HG03521 (cell line): ENCODE measurements at regions not wholly inside any gene's neighbourhood (a gene's known extent, or its start where the extent isn't known, plus 50 kb on each side); places are given as distances from the start of the nearest gene placed in this dataset.
"Not testable (repeated sequence)": the region's sequence is repeated elsewhere in the genome, so short reads cannot be mapped to it uniquely, and the experiment has no call there.

Experiments used
- ATAC-seq: cut with Tn5 transposase; IDR thresholded peaks from one replicate; pipeline ENCODE4 v1.9.1; 2021; ENCODE audit warnings: mild to moderate bottlenecking, moderate library complexity; ENCODE audit not compliant: unreplicated experiment

DNA sequence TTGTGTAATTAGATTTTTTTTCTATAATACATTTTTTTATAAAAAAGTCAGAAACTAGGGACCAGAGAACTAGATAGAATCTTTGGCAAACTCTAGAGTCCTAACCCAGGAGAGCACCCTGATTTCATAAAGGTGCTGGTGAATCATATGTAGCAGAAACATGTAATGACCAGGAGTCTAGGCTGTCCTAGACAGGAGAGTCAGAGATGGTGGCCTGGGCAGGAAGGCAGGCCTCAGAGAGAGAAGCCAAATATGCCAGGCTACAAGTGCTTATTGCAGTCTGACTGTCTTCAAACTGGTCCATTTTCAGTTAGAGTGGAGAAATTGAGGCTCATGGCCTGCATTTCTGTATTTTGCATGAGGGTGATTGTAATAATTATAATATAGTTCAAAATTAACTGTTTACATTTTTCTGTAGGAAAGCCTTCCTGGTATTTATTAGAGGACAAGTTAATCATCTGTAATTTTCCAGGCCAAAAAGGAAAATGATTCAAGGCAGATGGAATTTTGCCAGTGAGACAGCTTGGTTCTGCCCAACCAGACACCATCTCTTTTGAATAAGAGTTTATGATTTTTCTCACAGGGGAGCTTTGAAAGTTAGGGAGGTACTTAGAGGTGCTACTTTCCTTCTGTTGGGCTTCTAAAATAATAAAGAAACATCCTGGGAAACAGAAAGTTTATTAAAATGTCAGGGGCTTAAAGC lies 129.8 kb downstream of the S1PR1 start:
- ATAC-seq, result no peak

DNA sequence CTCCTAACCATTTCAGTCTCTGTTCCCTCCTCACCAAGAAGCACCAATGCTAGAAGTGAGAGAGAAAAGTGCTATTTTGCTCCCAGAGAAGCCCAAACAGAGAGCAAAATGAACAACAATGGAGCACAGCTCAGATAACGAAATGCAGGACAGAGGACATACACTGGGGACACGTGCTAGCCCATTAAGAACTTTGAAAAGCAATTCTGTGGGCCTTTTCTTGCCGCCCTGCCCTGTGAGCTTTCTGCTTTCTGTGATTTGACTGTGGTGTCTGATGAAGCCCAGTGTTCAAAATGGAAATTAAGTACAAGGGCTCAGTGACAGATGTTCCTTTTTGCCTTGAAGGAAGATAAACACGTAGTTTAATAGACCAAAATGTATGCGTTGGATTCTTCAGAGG lies 130.8 kb downstream of the S1PR1 start:
- no peak for ATAC-seq

DNA sequence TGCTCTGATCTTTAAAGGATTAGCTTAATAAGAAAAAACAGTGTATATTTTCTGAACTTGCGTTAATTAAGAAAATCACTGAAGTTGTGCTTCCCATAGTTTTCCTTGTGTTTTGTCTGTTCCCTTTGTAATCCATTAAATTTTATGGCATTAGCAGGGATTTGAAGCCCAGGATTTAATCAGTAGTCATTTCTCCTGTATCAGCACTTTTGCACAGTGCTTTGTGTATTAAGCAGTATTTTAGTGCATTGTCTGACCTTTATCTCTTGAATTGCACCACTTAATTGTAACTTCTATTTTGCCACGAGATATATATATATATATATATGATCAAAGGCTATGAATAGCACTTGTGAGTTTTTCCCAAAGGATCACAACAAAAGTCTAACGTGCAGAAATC lies 133.7 kb downstream of the S1PR1 start:
- ATAC-seq, result no peak

DNA sequence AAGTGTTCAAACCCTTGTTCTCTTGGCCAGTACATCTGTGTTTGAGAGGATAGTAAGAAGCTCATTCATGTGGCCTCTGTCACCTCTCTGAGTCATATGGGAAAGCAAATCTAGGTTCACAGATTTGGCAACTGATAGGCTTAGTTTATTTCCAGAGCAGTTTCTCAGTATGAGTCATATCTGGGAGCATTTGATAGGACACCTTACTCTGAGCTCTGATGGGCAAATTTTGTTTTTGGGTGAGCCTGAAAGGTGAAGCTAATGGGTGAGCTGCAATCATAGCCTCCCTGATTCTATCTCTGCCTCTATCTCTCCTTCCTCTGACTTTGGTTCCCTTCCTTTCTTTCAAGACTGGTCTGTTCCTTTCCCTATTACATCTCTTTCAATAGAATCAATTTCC lies 134.4 kb downstream of the S1PR1 start:
- peak; percentile 91 for ATAC-seq

DNA sequence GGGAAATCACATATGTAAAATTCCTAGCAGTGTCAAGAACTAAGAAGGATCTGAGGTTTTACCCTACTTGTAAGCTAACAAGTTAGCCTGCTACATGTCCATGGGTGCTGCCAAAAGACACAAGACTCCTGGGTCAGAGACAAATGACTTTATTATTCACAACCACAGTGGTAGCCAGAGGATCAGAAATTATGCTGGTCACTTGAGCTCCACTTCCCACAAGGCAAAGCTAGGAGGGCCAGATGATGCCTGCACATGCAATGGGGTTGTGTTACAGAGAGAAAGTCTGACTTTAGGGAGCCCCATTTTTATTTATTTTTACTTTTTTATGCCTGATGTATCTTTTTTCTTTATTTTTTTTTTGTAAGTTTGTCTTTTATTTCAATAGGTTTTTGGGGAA lies 136.8 kb downstream of the S1PR1 start:
- no peak for ATAC-seq

DNA sequence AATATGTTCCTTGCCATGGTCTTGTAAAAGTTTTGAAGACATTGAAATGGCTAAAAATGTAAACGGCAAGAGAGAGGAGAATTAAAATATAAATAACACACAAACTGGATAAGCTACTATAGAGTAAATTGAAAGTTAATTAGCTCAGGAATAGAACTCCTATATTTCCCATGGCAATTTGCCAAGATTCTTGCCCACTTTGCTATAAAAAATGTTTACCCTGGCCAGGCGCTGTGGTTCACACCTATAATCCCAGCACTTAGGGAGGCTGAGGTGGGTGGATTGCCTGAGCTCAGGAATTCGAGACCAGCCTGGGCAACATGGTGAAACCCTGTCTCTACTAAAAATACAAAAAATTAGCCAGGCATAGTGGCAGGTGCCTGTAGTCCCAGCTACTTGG lies 138.6 kb downstream of the S1PR1 start:
- ATAC-seq, result not testable (repeated sequence)

DNA sequence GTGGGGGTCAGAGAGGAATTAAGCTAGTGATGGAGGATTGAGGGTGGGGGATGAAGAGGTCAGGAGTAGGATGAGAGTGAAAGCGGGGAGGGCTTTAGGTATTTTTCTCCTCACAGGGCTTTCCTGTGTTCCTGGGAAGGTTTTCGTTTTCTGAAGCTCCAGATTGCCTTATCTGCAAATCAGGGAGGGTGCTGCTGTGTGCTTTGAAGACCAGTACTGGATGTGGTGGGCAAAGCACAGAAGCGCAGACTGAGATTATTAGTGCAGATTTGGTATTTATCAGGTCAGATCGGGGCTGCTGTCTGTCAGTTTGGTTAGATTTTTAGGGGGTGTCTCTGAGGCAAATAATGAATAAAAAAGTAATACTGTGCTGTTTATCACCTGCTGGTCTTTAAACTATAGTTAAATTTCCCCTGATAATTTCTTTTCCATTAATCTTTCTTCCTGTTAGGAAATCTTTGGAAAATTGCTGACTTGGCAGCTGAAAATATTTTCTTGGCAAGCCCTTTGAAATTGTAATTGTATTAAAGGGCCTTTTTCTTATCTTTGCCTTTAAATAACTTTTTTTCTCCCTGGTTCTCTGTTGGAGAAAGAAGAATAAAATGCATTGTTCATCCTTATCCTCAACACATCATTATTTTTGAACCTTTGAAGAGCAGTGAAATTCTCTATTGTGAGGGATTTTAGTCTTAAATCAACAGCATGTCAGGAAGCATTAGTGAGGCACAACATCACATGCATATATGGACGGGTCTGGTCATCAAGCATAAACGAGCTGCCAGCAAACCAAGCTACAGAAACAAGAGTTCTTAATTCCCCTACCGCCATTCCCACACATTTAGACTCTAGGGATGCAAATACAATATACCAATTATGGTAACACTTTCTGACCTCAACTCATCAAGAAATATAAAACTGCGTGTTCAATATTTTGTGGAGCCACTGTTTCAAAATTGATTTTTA lies 139.6 kb downstream of the S1PR1 start:
- no peak for ATAC-seq

DNA sequence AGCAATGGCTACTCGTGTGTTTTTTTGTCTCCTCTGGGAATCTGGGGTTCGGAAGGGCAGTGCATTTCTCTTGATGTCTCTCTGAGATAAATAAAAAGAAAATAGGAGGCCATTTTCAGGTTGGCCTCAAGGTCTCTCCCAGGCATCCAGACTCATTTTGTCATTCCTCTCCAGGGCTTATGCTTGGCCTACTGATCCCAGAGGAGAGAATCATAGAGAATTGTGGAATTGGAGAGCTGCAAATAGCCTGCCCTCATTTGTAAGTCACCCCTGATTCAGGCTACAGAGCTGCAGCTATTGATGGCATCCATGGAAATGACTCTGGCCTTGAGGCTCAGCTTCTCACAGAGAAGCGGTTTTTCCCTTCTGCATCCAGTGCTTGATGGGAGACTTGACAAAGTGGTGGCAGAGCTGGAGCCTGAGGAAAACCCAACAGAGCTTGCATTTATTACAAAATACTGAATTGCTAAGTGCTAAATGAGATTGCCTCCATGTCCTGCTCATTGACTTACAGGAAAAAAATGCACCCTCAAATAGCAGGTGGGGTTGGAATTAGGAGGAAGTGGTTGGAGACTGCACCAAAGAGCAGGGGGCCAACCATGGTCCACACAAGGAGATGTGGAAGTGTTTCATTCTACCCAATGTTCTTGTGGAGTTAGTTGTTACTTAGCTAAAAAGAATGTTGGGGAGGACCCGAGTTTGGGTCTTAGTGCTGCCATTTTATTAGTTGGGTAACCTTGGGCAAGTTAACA lies 140.4 kb downstream of the S1PR1 start:
- no peak for ATAC-seq

DNA sequence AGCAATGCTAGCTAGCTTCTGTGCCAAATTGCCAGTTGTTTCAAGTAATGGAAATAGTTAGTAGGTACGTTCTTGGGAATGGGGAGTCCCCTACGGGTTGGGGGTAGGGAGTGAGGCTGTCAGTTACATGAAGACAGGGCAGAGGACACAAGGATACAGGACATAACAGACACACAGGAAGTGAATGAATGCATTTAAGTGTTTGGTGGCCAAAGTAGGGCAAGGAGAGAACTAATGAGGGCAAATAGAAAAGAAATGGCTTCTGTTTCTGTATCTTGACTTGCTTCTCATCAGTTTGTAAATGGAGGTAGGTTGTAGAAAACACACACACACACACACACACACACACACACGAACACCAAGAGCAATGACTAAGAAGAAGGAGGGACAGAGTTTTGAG lies 142.2 kb downstream of the S1PR1 start:
- ATAC-seq, result no peak

DNA sequence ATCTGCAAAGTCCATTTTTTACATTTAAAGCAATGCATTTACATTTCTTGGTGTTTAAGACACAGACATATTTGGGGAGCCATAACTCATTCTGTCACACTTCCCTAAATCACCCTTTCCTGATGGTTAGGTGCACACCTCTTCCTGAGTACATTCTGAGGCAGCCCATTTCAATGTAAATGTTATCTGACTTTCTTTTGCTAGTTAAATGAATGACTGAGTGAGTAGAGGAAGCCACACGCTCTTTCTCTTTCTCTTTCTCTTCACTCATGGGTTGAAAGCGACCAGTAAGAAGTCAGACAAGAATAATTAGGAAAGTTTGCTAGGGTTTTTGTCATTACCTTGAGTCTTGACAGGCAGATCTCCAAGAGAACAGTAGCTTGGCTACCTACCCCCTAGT lies 143.1 kb downstream of the S1PR1 start:
- peak; percentile 95 for ATAC-seq

DNA sequence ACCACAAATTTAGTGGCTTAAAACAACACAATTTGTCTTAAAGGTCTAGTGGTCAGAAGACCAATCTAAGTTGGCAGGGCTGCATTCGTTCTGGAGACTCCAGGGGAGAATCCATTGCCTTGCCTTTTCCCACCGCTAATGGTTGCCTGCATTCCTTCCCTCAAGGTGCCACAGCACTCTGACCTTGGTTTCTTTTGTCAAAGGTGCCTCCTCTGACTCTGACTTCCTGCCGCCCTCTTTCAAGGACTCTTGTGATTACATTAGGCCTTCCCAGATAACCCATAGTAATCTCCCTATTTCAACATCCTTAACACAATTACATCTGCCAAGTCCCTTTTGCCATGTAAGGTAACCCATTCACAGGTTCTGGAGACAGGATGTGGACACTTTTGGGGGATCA lies 145.3 kb downstream of the S1PR1 start:
- ATAC-seq, result no peak

DNA sequence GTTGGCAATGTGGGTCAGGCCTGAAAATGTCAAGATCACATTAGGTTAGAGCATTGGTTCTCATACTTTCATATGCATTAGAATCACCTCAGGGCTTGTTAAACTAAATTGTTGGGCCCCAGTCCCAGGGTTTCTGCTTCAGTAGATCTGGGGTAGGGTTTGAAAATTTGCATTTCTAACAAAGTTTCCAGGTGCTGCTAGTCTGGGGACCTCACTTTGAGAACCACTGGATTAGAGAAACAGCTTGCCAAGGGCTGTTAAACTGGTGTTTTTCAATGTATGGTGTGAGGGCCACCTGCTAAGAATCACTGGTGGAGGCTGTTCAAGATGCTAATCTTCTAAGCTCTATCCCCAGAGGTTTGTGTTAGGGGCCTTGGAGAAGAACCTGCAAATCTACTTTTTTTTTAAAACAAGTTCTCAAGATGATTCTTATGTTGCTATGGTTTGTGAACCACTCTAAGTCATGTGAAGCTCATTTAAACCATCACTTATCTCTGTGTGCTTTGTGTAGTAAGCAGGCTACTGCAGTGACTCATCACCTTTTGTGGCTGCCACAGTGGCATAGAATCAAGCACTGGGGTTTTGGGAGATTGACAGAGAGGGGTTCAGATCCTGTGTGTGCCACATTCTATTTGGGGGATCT lies 152.2 kb downstream of the S1PR1 start:
- ATAC-seq, result peak; percentile 79

DNA sequence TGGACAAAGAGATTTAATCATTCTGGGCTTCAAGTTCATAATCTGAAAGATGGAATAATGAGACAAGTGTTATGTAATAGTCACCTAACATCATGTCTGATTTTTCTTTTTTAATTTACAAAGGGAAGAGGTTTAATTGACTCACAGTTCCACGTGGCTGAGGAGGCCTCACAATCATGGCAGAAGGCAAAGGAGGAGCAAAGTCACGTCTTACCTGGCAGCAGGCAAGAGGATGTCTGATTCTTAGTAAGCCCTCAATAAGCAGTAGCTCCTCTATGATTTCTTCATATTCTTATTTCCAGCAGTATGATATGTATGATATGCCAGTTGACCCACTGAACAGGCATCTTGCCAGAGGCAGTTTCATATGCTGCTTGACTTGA lies 152.7 kb downstream of the S1PR1 start:
- ATAC-seq, result no peak

DNA sequence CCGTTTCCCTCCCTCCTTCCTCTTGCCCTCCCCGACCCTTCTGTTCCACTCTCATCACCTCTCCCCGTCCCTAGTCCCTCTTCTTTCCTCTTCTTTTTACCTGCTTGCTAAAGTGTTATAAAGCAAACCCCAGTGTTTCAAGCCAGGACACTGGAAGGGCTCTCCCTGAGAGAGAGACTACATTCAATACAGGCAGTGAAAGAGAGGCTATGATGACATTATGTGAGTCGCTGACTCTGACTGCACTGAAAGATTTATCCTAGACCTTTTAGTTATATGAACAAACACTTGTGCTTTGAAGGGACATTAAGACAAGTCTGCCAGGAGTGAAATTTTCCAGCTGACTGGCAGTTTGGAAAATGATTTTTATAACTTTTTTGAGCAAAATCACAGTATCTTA lies 155.7 kb downstream of the S1PR1 start:
- no peak for ATAC-seq

DNA sequence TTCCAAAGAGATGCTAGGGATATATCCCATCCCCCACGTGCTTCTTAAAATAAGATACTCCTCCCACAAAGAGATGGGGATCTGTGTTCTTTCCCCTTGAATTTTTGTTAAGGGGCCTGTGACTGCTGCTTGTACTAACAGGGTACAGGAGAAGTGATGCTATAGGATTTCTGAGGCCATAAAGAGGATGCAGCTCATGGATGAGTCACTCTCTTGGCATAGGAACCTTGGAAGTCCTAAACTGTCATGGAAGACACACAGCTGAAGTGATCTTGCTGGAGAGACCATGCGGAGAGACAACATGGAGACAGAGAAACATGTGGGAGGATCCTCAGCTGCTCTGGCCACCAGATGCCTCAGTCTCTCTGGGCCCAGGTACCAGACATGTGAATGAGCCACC lies 157.2 kb downstream of the S1PR1 start:
- no peak for ATAC-seq

DNA sequence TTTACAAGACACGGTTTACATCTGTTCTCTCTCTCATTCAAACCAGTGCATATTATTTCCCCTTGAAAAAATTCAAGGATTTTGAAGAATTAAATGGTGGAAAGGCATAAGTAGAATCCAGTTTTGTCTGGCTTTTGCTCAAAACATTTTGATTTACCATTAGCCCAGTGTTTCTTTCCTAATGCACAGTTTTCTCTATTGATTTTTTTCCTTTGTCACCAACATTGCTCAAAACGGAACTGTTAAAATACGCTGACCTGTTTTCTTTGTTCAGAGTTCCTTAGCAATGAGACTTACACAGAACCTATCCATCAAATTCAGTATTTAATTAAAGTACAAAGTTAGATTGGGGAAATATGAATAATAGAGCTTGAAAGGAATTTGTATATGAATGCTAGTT lies 162.4 kb downstream of the S1PR1 start:
- no peak for ATAC-seq

DNA sequence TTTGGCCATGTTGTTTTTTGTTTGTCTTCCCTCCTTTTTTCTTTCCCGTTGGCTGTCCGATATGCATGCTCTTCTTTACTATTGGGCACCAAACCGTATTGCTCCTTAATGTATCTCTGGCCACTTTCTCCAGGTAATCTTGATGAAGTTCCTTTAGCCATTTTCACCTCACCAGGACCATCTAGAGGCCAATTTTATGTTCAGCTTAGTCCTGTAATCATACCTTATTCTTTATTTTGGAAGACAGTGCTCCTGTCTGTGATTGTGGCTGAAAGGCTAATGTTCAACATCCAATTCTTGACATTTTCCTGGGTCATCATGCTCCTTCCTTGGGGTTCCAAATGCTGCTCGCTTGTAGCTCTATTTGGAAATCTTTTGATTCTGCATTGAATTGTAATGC lies 169.5 kb downstream of the S1PR1 start:
- no peak for ATAC-seq

DNA sequence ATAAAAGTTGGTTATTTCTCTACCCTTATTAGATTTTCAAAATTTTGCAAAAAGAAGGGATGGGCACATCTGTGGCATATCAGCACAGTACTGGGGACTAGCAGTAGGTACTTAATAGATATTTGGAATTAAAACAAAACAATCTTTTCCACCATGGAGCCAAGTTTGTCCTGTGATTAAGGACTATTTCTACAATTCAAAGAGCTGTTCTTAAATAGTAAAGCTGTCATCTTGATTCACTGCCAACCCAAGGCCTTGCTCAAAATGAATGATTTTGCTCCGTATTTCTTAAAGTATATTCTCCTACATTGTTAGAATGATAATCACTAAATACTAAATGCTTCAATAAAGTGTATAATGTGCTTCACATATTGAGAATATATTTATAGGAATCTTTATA lies 169.9 kb downstream of the S1PR1 start:
- ATAC-seq, result no peak

DNA sequence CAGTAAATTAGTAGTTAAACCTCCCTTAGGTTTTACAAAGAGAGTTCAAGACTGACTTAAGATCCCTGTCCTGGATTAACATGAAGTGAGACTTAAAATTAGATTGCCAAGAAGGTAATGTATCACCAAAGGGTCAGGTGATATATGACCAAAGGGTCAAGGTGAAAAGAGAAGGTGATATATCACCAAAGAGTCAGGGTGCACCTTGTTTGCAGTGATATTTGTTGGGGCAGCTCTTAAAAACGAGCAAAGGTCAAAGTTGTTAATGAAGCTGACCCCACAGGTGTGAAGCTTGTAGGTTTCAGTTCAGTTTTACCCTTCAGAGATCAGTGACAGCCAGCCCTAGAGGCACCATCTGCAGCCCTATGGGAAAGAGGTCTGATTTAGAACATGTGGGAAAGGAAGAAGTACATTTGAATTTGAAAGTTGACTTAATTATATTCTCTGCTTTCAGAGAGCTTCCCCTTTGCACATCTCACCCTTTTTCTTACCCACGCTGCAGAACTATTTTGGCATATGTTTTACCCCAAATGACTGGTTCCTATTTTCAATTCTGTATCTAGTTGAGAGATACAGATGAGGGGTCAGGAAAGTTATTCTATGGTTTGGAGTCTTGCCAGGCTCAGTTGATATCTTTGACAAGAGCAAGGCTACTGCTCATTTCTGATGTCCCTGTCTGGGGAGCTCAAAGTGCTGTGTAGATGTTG lies 170.8 kb downstream of the S1PR1 start:
- ATAC-seq, result peak; percentile 79

DNA sequence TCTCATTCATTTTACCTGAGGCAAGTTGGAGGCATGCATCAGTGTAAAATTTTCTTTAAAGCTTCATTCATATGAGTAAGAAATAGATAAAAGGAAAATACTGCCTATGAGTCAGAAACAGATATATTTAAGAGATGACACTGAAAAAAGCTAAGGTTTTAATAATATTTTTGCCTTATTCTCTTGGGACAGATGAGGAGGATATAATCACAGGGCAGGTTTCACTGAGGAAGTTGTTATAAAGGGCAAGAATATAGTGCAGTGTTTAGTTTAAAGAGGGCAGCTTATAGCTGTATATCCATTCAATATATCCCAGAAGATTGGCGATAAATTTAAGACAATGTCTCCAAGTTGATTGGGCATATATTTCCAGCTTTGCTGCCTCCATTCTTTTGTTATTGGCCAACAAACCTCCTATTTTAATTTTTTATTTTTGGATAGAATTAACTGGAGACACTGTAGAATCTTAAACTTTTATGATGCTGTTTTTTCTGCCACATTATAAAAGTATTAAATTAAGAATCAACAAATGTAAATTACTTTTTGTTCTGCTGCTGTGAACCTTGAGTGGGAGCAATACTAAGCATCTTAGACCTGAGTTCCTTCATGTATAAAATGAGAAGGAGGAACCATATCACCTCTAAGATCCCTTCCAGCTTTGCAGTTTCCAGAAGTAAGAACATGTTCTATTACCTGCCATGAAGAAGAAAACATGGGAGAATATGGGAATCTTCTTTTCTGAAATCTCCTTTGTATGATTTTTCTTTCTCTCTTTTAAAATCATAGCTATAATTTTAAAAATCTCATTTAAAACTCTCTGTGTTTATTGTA lies 171.6 kb downstream of the S1PR1 start:
- ATAC-seq, result peak; percentile 3
